ENCODE measurements at regions not wholly inside any gene's neighbourhood (a gene's known extent, or its start where the extent isn't known, plus 50 kb on each side); places are given as distances from the start of the nearest gene placed in this dataset.

DNA sequence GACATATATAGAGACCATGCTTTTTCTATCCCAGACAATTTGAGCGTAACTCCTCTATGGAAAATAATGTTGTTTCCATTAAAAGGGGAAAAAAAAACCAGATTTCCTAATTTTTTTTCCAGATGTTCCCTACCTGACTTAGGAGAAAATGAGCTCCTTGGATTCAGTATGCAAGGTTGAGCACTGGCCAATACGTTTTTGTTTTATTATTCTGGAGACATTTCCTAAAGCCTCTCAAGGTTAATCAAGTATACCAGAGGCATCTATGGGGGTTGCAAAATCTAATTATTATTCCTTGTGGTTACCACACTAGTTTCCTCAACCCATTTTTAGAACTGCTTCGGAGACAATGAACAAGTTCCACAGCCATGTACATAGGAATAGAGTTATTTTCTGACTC, 291.3 kb downstream of the SLC16A7 start:
- no peak for TF ChIP-seq POLR2A (IDR thresholded peaks at IDR 0.05)
- no peak for TF ChIP-seq CTCF (IDR thresholded peaks at IDR 0.05)
